OCI-LY7 (cell line): ENCODE measurements at regions not wholly inside any gene's neighbourhood (a gene's known extent, or its start where the extent isn't known, plus 50 kb on each side); places are given as distances from the start of the nearest gene placed in this dataset.

Experiments
- BruUV-seq: library from RNA; stranded (reverse); fragments of 400-500 nt; replicated peaks from 2 replicates; lab custom pipeline; 2021; lab: Mats Ljungman, UMichigan
- CTCF ChIA-PET: fragments of 300-600 bp; sonication (Branson Sonifier 250); formaldehyde crosslinking; loops from one replicate; lab custom pipeline; 2022; ENCODE audit warnings: antibody characterized with exemption; ENCODE audit not compliant: unreplicated experiment; lab: Charles Lee
- POLR2A ChIA-PET: fragments of 300-600 bp; sonication (Branson Sonifier 250); formaldehyde crosslinking; loops from one replicate; lab custom pipeline; 2022; ENCODE audit warnings: antibody characterized with exemption; lab: Charles Lee
- DNase-seq: peaks from one replicate; pipeline ENCODE4 v3.0.0-alpha.2; 2015; ENCODE audit warnings: low spot score
- H2AFZ ChIP-seq: fragments of 200-600 bp; sonication (generic), shearing (Covaris generic); 2 replicates; pipeline ENCODE4 v1.6.1; 2014; ENCODE audit warnings: mild to moderate bottlenecking, antibody characterized with exemption, low read length, moderate library complexity
- H3K27ac ChIP-seq: fragments of 200-600 bp; sonication (generic); 2 replicates; pipeline ENCODE4 v1.5.1; 2014; ENCODE audit warnings: mixed run types, low read depth, mild to moderate bottlenecking, moderate library complexity, low read length, inconsistent platforms; ENCODE audit not compliant: poor library complexity, severe bottlenecking
- H3K36me3 ChIP-seq: fragments of 200-600 bp; sonication (generic); 2 replicates; pipeline ENCODE4 v1.6.1; 2014; ENCODE audit warnings: mild to moderate bottlenecking, antibody characterized with exemption, low read length, moderate library complexity, mixed read lengths; ENCODE audit not compliant: insufficient read depth
- H3K4me1 ChIP-seq: fragments of 200-600 bp; sonication (generic); 2 replicates; pipeline ENCODE4 v1.5.1; 2014; ENCODE audit warnings: mild to moderate bottlenecking, low read length; ENCODE audit not compliant: insufficient read depth, poor library complexity, severe bottlenecking
- H3K4me2 ChIP-seq: fragments of 200-600 bp; sonication (generic); 2 replicates; pipeline ENCODE4 v1.6.1; 2014; ENCODE audit warnings: mild to moderate bottlenecking, low read length
- H3K4me3 ChIP-seq: fragments of 200-600 bp; sonication (generic); 2 replicates; pipeline ENCODE4 v1.5.1; 2014; ENCODE audit warnings: mild to moderate bottlenecking, low read depth, low read length; ENCODE audit not compliant: poor library complexity, severe bottlenecking
- H3K79me2 ChIP-seq: fragments of 200-600 bp; sonication (generic); 2 replicates; pipeline ENCODE4 v1.6.1; 2016; ENCODE audit warnings: low read depth, mild to moderate bottlenecking, low read length, moderate library complexity, mixed read lengths; ENCODE audit not compliant: insufficient read depth
- H3K9me2 ChIP-seq: fragments of 200-600 bp; sonication (generic); 2 replicates; pipeline ENCODE4 v1.6.1; 2016; ENCODE audit warnings: mild to moderate bottlenecking, low read length, mixed read lengths; ENCODE audit not compliant: insufficient read depth
- H3K9me3 ChIP-seq: fragments of 200-600 bp; sonication (generic); 2 replicates; pipeline ENCODE4 v1.6.1; 2014; ENCODE audit warnings: mild to moderate bottlenecking, mixed run types, low read length, mixed read lengths
- H4K20me1 ChIP-seq: fragments of 200-600 bp; sonication (generic); 2 replicates; pipeline ENCODE4 v1.6.1; 2014; ENCODE audit warnings: mild to moderate bottlenecking, antibody characterized with exemption, low read length, moderate library complexity, mixed read lengths; ENCODE audit not compliant: insufficient read depth
- EZH2phosphoT487 ChIP-seq: fragments of 200-600 bp; sonication (generic); IDR thresholded peaks from 2 replicates; pipeline ENCODE4 v1.6.1; 2018; ENCODE audit warnings: low read depth, borderline replicate concordance, mild to moderate bottlenecking, mixed run types, antibody characterized with exemption, low read length, moderate library complexity, mixed read lengths
- intact Hi-C: fragments of 100-400 bp; cut with micrococcal nuclease; formaldehyde crosslinking; loops from one replicate; pipeline ENCODE4 v1.10.0; 2022; ENCODE audit not compliant: unreplicated experiment
- TF ChIP-seq, protein P1 (sequence below): fragments of 200-600 bp; sonication (generic); conservative IDR thresholded peaks from 2 replicates; pipeline ENCODE4 v1.5.1; 2014; ENCODE audit warnings: mild to moderate bottlenecking, antibody characterized with exemption, low read length, moderate library complexity, mixed read lengths

GRCh38 chr20:50436052-50436656, 74.0 kb upstream of the PTPN1 start:
- no peak for TF ChIP-seq EZH2phosphoT487
- TF ChIP-seq, protein P1, sequence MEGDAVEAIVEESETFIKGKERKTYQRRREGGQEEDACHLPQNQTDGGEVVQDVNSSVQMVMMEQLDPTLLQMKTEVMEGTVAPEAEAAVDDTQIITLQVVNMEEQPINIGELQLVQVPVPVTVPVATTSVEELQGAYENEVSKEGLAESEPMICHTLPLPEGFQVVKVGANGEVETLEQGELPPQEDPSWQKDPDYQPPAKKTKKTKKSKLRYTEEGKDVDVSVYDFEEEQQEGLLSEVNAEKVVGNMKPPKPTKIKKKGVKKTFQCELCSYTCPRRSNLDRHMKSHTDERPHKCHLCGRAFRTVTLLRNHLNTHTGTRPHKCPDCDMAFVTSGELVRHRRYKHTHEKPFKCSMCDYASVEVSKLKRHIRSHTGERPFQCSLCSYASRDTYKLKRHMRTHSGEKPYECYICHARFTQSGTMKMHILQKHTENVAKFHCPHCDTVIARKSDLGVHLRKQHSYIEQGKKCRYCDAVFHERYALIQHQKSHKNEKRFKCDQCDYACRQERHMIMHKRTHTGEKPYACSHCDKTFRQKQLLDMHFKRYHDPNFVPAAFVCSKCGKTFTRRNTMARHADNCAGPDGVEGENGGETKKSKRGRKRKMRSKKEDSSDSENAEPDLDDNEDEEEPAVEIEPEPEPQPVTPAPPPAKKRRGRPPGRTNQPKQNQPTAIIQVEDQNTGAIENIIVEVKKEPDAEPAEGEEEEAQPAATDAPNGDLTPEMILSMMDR, result no peak
- Histone ChIP-seq H3K9me2 (no peaks in the 10 kb centered on the region), H3K4me2 (no peak overlapping the region), H3K4me3 (no peak overlapping the region), H4K20me1 (no peaks in the 10 kb centered on the region), H3K36me3 (no peaks in the 10 kb centered on the region), H3K9me3 (no peaks in the 10 kb centered on the region), H3K4me1 (peaks cover 12% of the 10 kb centered on the region), H3K79me2 (no peaks in the 10 kb centered on the region), H3K27ac (no peak overlapping the region), H2AFZ (no peak overlapping the region)
- intact Hi-C loops, result no loop called here
- DNase-seq, result no peak
- no TSS peak for BruUV-seq
- ChIA-PET CTCF (no interaction called here), POLR2A (interaction anchor here (1.1 kb wide), 1 partner anchor 11 kb away, joined by 3 read pairs; no protein-coding TSS in a partner anchor)

DNA sequence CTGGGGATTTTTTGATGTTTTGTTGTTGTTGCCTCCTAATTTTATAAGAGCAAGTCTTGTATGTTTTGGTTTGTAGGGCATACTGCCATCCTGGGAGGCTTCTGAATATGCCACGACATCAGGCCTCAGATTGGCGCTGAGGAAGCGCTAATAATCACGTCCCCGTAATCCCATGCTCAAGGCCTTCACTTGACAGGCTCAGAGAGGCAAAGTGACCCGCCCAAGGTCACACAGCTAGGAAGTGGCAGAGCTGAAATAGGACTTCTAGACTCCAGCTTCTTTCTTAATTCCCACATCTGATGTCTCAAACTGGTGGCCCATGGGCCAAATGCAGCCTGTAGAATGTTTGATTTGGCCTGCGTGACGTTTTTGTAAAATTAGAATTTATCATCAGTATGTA, 73.5 kb upstream of the PTPN1 start:
- no peaks in the 10 kb centered on the region for H3K79me2 ChIP-seq
- no peaks in the 10 kb centered on the region for H4K20me1 ChIP-seq
- no peaks in the 10 kb centered on the region for H3K9me3 ChIP-seq
- TF ChIP-seq, protein P1, result no peak
- TF ChIP-seq EZH2phosphoT487, result no peak
- POLR2A ChIA-PET, result no interaction called here
- CTCF ChIA-PET, result no interaction called here
- no peak overlapping the region for H3K4me2 ChIP-seq
- DNase-seq, result no peak
- H3K27ac ChIP-seq, result no peak overlapping the region
- peaks cover 17% of the 10 kb centered on the region for H3K4me1 ChIP-seq
- no peaks in the 10 kb centered on the region for H3K36me3 ChIP-seq
- no peaks in the 10 kb centered on the region for H3K9me2 ChIP-seq
- no peak overlapping the region for H2AFZ ChIP-seq
- intact Hi-C loops, result no loop called here
- no peak overlapping the region for H3K4me3 ChIP-seq
- BruUV-seq, result no TSS peak

DNA sequence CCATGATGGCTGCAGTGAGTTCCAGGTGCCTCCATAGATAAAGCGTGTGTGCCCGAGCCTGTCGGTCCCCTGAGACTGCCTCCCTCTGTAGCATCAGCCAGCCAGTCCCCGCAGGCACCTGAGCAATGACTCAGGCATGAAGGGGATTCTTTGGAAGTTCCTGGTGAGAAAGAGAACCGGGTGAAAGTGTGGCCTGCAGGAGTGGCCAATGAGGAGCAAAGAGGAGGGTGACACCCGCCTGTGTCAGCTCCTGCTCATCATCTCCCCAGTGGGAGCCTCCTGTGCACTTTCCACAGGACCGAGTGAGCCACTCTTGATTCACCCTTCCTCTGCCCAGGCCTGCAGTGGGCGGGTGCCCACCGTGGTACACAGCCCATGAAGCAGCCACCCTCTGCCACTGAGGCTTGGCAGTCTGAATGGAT, 71.2 kb upstream of the PTPN1 start:
- Histone ChIP-seq H2AFZ (no peak overlapping the region), H3K36me3 (no peaks in the 10 kb centered on the region), H3K27ac (no peak overlapping the region), H3K4me1 (peaks cover 17% of the 10 kb centered on the region), H4K20me1 (no peaks in the 10 kb centered on the region), H3K79me2 (no peaks in the 10 kb centered on the region), H3K4me3 (no peak overlapping the region), H3K4me2 (no peak overlapping the region), H3K9me2 (no peaks in the 10 kb centered on the region), H3K9me3 (no peaks in the 10 kb centered on the region)
- no TSS peak for BruUV-seq
- no peak for DNase-seq
- CTCF ChIA-PET, result no interaction called here
- intact Hi-C loops, result no loop called here
- POLR2A ChIA-PET, result no interaction called here
- TF ChIP-seq, protein P1, result no peak
- TF ChIP-seq EZH2phosphoT487, result no peak
